C4-2B (cell line): ENCODE measurements at regions not wholly inside any gene's neighbourhood (a gene's known extent, or its start where the extent isn't known, plus 50 kb on each side); places are given as distances from the start of the nearest gene placed in this dataset.
A peak's percentile ranks its signal among the peaks of the same experiment; 100 is the strongest.

Source experiments
- H3K27ac ChIP-seq: fragments of 450-650 bp; 2 replicates; pipeline ENCODE4 v1.5.1; 2017
- ZFX ChIP-seq: fragments of 450-650 bp; IDR thresholded peaks from 2 replicates; pipeline ENCODE4 v1.6.1; 2017
- TF ChIP-seq, protein P1 (sequence below): fragments of 450-650 bp; conservative IDR thresholded peaks from 2 replicates; pipeline ENCODE4 v1.5.1; 2017; ENCODE audit warnings: mild to moderate bottlenecking

DNA sequence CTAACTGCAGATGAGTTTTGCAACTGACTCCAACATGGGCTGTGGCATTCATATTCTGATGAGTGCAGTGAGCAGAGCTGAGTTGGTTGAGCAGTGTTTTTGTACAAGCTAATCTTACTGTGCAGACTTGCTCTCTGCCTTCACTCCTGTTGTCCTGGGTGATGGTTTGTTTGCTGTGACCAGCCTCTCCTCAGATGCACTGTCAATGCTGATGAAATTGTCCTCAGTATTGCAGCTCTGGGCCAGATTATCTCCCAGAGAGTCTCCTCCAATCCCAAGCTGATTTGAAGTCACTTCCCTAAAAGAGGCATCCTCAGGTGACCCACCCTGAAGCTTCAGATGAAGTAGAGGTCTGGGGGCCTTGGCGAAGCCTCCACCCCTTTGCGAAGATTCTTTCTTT, 581.8 kb downstream of the ACTL7B start:
- TF ChIP-seq, protein P1, sequence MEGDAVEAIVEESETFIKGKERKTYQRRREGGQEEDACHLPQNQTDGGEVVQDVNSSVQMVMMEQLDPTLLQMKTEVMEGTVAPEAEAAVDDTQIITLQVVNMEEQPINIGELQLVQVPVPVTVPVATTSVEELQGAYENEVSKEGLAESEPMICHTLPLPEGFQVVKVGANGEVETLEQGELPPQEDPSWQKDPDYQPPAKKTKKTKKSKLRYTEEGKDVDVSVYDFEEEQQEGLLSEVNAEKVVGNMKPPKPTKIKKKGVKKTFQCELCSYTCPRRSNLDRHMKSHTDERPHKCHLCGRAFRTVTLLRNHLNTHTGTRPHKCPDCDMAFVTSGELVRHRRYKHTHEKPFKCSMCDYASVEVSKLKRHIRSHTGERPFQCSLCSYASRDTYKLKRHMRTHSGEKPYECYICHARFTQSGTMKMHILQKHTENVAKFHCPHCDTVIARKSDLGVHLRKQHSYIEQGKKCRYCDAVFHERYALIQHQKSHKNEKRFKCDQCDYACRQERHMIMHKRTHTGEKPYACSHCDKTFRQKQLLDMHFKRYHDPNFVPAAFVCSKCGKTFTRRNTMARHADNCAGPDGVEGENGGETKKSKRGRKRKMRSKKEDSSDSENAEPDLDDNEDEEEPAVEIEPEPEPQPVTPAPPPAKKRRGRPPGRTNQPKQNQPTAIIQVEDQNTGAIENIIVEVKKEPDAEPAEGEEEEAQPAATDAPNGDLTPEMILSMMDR: no peak
- TF ChIP-seq ZFX: no peak
- H3K27ac ChIP-seq: no peak overlapping the region

DNA sequence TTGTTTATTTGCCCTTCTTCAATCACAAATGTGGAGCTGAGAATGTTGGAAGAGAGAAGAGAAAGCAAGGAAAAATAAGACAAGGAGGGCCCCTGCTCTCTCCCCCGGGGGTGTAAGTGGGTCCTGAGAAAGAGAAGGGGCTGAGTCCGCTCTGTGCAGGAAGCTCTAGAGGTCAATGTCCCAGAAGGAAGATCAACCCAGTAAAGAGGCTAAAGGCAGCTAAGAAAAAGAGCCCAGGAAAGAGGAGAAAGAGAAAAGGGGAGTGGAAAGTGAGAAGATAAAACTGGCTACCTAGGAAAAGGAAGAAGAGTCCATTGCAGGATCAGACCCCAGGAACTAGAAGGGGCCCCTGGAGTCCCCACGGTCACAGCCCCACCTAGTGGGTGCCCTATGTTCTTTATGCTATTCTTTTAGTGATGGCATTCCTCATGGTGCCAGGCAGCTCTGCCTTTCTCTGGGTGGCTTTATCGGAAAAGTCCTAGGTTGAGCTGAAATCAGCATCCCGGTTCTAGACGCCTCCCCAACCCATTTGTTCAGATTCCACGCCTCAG, 583.4 kb downstream of the ACTL7B start:
- H3K27ac ChIP-seq: peak overlapping the region; percentile 46
- TF ChIP-seq ZFX: no peak
- TF ChIP-seq, protein P1: peak; percentile 84

DNA sequence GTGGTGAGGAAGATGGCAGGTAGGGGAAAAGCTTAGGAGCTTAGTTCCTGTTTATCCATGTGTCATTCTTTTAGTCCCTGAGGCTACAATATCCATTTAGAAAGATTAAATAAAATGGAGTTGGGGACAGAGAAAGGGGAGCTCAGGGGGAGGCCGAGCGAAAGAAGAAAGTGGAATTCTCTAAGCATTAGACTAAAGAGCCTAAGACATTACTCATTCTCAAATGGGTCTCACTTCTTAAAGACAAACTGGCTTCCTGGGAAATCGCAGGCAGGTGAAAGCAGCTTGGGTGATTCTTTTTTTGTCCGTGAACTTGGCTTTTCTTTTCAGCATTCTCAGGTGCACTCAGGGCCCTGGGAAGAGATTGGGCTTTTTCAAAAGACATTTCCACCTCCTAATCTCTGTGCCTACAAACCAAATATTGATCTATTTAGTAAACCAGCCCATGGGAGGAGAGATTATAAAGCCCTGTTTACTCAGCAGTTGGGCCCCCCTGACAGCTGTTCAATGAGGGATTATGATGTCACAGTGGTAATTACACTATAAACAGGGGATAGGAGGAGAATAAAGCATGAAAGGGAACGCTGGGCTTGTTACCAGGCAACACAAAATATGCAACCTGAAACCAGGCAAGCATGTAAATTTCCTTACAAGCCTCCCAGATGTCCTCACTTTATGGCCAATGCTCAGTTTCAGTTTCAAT, 584.0 kb downstream of the ACTL7B start:
- H3K27ac ChIP-seq: peak overlapping the region; percentile 46; the same call in 1 of the 2 replicates
- TF ChIP-seq, protein P1: no peak
- no peak for TF ChIP-seq ZFX

DNA sequence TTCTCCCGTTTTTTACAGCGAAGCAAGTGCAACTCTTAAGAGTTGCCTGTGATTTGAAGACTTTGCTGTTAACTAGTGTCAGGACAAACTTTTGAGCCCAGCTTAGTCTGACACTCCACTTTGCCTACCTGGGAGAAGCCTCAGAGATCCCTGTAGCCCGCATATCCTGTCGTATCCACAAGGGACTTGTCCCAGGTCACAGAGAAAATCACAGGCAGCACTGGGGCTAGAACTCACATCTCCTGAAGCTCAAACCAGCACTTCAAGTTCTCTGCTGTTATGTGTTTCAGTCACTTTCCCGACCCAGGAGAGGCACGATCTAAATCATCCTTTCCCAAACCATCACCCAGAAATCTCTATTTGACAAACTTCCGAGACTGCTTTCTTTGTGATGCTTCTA, 584.5 kb downstream of the ACTL7B start:
- TF ChIP-seq, protein P1: no peak
- TF ChIP-seq ZFX: no peak
- H3K27ac ChIP-seq: no peak overlapping the region; the same call in 1 of the 2 replicates

DNA sequence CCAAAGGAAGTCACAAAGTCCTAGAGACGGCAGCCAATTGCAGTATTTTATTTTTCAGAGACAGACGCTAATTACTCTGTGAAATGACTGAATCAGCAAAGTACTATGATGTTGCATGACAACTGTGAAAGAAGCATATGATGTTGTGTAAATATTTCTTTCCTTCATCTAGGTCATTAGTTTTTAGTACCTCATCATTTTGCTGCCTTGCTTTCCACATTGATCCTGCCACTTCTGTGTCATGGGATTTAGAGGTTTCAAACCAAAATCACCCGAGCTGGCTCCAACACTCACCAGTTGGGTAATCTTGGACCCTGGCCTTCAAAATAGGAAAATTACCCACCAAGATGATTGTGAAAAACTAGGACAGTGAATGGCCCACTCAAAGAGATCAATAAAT, 585.2 kb downstream of the ACTL7B start:
- H3K27ac ChIP-seq: no peak overlapping the region

DNA sequence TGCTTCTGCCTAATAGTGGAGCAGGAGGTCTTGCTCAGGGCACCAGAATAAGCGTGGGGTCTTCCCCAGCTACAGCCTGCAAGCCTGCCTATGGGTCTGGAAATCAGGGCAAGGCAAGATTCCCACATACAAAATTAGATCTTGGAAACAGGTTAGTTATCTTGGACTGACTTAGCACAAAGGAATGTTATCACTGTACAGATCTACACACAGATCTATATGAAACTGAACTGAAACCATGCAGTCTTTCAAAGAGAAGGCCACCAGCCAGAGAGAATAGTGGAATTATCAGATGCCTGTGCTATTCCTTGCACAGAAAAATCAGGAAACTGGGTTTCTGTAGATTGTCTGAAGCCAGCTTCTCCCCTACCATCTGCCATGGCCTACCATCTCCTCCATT, 585.7 kb downstream of the ACTL7B start:
- TF ChIP-seq, protein P1: peak; percentile 27; the same call in 1 of the 2 replicates
- TF ChIP-seq ZFX: no peak

More for the DNA sequence above, 585.2 kb downstream of the ACTL7B start:
- TF ChIP-seq ZFX: no peak
- TF ChIP-seq, protein P1: no peak

DNA sequence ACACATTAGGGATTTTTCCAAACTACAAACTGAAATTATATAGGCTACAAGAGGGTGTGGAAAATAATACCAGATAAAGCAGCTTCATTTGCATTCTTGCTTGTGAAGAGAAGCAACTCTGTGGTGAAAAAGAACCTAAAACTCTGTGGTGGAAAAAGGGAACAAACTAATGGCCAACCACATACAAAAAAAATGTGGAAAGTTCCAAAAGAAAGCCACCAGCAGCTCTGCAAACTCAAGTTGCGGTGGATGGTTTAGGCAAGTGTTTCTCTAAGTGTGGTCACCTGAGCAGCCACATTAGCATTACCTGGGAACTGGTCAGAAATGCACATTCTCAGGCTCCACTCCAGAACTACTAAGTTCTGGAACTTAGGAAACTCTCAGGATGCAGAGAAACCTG, 586.4 kb downstream of the ACTL7B start:
- H3K27ac ChIP-seq: no peak overlapping the region
- TF ChIP-seq, protein P1: no peak
- TF ChIP-seq ZFX: no peak

More for the DNA sequence above, 585.7 kb downstream of the ACTL7B start:
- H3K27ac ChIP-seq: no peak overlapping the region
